PC-3 (cell line): ENCODE measurements at regions not wholly inside any gene's neighbourhood (a gene's known extent, or its start where the extent isn't known, plus 50 kb on each side); places are given as distances from the start of the nearest gene placed in this dataset.

ENCODE experiments used
- ATAC-seq: fragments of 200-7000 bp; cut with Tn5 transposase; 2 replicates; pipeline ENCODE4 v1.9.1; 2020; ENCODE audit warnings: mild to moderate bottlenecking, moderate library complexity
- BruUV-seq: library from RNA; stranded (reverse); fragments of 400-500 nt; replicated peaks from 2 replicates; lab custom pipeline; 2021; lab: Mats Ljungman, UMichigan
- CTCF ChIA-PET: fragments of 300-600 bp; sonication (Branson Sonifier 250); formaldehyde crosslinking; loops from one replicate; lab custom pipeline; 2022; ENCODE audit warnings: antibody characterized with exemption; lab: Charles Lee
- POLR2A ChIA-PET: fragments of 300-600 bp; sonication (Branson Sonifier 250); formaldehyde crosslinking; loops from one replicate; lab custom pipeline; 2022; ENCODE audit warnings: antibody characterized with exemption; ENCODE audit not compliant: unreplicated experiment; lab: Charles Lee
- DNase-seq: peaks from one replicate; pipeline ENCODE4 v3.0.0-alpha.2; 2015
- H2AFZ ChIP-seq: fragments of 300-600 bp; sonication (generic); 2 replicates; pipeline ENCODE4 v1.6.0; 2016; ENCODE audit warnings: antibody characterized with exemption, low read length
- H3F3A ChIP-seq: fragments of 300-600 bp; sonication (generic); one replicate; pipeline ENCODE4 v1.6.0; 2017; ENCODE audit warnings: antibody characterized with exemption, low read length, control low read depth, mild to moderate bottlenecking; ENCODE audit not compliant: unreplicated experiment
- H3K27ac ChIP-seq: fragments of 300-600 bp; sonication (generic); 2 replicates; pipeline ENCODE4 v1.5.1; 2016; ENCODE audit warnings: mild to moderate bottlenecking, low read length
- H3K27me3 ChIP-seq: fragments of 300-600 bp; sonication (generic); 2 replicates; pipeline ENCODE4 v1.6.1; 2016; ENCODE audit warnings: low read length, mixed read lengths
- H3K36me3 ChIP-seq: fragments of 300-600 bp; sonication (generic); 2 replicates; pipeline ENCODE4 v1.6.1; 2016; ENCODE audit warnings: low read depth, mixed run types, low read length, mixed read lengths
- H3K4me1 ChIP-seq: fragments of 300-600 bp; sonication (generic); 2 replicates; pipeline ENCODE4 v1.5.1; 2016; ENCODE audit warnings: low read length; ENCODE audit not compliant: insufficient read depth
- H3K4me2 ChIP-seq: fragments of 300-600 bp; sonication (generic); 2 replicates; pipeline ENCODE4 v1.6.0; 2016; ENCODE audit warnings: low read length
- H3K4me3 ChIP-seq: fragments of 300-600 bp; sonication (generic); 2 replicates; pipeline ENCODE4 v1.5.1; 2016; ENCODE audit warnings: mild to moderate bottlenecking, low read length, mixed read lengths
- H3K79me2 ChIP-seq: fragments of 300-600 bp; sonication (generic); 2 replicates; pipeline ENCODE4 v1.6.1; 2017; ENCODE audit warnings: low read length, mixed read lengths
- H3K9ac ChIP-seq: fragments of 300-600 bp; sonication (generic); 2 replicates; pipeline ENCODE4 v1.6.0; 2016; ENCODE audit warnings: mild to moderate bottlenecking, low read length
- H3K9me2 ChIP-seq: fragments of 300-600 bp; sonication (generic); replicated peaks from 2 replicates; pipeline ENCODE4 v1.6.1; 2016; ENCODE audit warnings: mixed run types, low read length, mixed read lengths
- H3K9me3 ChIP-seq: fragments of 300-600 bp; sonication (generic); 2 replicates; pipeline ENCODE4 v1.6.1; 2016; ENCODE audit warnings: low read length, mixed read lengths
- H4K20me1 ChIP-seq: fragments of 300-600 bp; sonication (generic); 2 replicates; pipeline ENCODE4 v1.6.1; 2016; ENCODE audit warnings: low read length, mixed read lengths
- EZH2 ChIP-seq: fragments of 300-600 bp; sonication (generic); IDR thresholded peaks from one replicate; pipeline ENCODE4 v1.6.1; 2017; ENCODE audit warnings: antibody characterized with exemption, mild to moderate bottlenecking, low read length; ENCODE audit not compliant: unreplicated experiment
- EZH2phosphoT487 ChIP-seq: fragments of 300-600 bp; sonication (generic); IDR thresholded peaks from 2 replicates; pipeline ENCODE4 v1.6.1; 2018; ENCODE audit warnings: mild to moderate bottlenecking, antibody characterized with exemption, low read length, borderline replicate concordance
- intact Hi-C: fragments of 100-400 bp; cut with micrococcal nuclease; formaldehyde crosslinking; loops from 2 replicates; pipeline ENCODE4 v1.9.0; 2023
- TF ChIP-seq, protein P1 (sequence below): fragments of 300-600 bp; sonication (generic); conservative IDR thresholded peaks from 2 replicates; pipeline ENCODE4 v1.5.1; 2017; ENCODE audit warnings: antibody characterized with exemption, low read depth, mild to moderate bottlenecking, low read length

GRCh38 chr5:119951330-119951934 lies 322.1 kb downstream of the FAM170A start:
- intact Hi-C loops, result no loop called here
- no peaks in the 10 kb centered on the region for H3K9me2 ChIP-seq
- no peaks in the 10 kb centered on the region for H3F3A ChIP-seq
- no peaks in the 10 kb centered on the region for H3K9me3 ChIP-seq
- ChIA-PET POLR2A (no interaction called here), CTCF (no interaction called here)
- H3K79me2 ChIP-seq, result no peaks in the 10 kb centered on the region
- no peak for TF ChIP-seq EZH2
- no peak for TF ChIP-seq EZH2phosphoT487
- TF ChIP-seq, protein P1, sequence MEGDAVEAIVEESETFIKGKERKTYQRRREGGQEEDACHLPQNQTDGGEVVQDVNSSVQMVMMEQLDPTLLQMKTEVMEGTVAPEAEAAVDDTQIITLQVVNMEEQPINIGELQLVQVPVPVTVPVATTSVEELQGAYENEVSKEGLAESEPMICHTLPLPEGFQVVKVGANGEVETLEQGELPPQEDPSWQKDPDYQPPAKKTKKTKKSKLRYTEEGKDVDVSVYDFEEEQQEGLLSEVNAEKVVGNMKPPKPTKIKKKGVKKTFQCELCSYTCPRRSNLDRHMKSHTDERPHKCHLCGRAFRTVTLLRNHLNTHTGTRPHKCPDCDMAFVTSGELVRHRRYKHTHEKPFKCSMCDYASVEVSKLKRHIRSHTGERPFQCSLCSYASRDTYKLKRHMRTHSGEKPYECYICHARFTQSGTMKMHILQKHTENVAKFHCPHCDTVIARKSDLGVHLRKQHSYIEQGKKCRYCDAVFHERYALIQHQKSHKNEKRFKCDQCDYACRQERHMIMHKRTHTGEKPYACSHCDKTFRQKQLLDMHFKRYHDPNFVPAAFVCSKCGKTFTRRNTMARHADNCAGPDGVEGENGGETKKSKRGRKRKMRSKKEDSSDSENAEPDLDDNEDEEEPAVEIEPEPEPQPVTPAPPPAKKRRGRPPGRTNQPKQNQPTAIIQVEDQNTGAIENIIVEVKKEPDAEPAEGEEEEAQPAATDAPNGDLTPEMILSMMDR, result no peak
- no peaks in the 10 kb centered on the region for H3K27me3 ChIP-seq
- no peak overlapping the region for H3K9ac ChIP-seq
- H3K4me1 ChIP-seq, result no peaks in the 10 kb centered on the region
- H3K27ac ChIP-seq, result no peak overlapping the region
- no TSS peak for BruUV-seq
- H3K4me2 ChIP-seq, result no peak overlapping the region
- H4K20me1 ChIP-seq, result no peaks in the 10 kb centered on the region
- no peak overlapping the region for H2AFZ ChIP-seq
- DNase-seq (no peak), ATAC-seq (no peak)
- no peak overlapping the region for H3K4me3 ChIP-seq
- H3K36me3 ChIP-seq, result no peaks in the 10 kb centered on the region

- Histone ChIP-seq H3K27me3 (no peaks in the 10 kb centered on the region), H3K4me2 (no peak overlapping the region), H3K36me3 (no peaks in the 10 kb centered on the region), H3K9me2 (no peaks in the 10 kb centered on the region), H3F3A (no peaks in the 10 kb centered on the region), H3K27ac (no peak overlapping the region), H3K9me3 (no peaks in the 10 kb centered on the region), H3K9ac (no peak overlapping the region), H3K4me1 (no peaks in the 10 kb centered on the region), H2AFZ (no peak overlapping the region), H4K20me1 (no peaks in the 10 kb centered on the region), H3K4me3 (no peak overlapping the region), H3K79me2 (no peaks in the 10 kb centered on the region)
- ChIA-PET CTCF (no interaction called here), POLR2A (no interaction called here)
- intact Hi-C loops, result no loop called here
- ATAC-seq, result no peak
- no peak for DNase-seq
- BruUV-seq, result no TSS peak
- no peak for TF ChIP-seq EZH2
- TF ChIP-seq, protein P1, result no peak
- no peak for TF ChIP-seq EZH2phosphoT487
Measured at GRCh38 chr5:119953474-119953873, 324.1 kb downstream of the FAM170A start.

DNA sequence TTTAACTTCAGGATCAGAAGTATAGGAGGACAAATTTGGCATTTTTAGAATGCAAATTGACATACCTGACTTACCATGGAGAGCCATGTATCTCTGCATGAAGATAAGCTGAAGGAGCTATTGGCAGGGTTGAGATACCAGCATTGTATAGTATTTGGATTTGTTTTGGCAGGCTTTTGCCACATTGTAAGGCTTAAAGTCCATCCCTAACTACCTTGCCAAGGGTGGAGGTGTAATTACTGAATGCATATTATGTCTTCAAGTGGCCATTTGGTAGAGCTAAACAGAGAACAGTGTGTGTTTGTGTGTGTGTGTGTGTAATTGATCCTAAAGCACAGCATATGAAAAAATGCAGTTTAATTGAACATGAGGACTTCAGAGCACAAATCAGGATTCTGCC lies 324.7 kb downstream of the FAM170A start:
- ChIA-PET POLR2A (no interaction called here), CTCF (no interaction called here)
- intact Hi-C loops, result no loop called here
- no peak overlapping the region for H3K27ac ChIP-seq
- no peaks in the 10 kb centered on the region for H4K20me1 ChIP-seq
- DNase-seq (no peak), ATAC-seq (no peak)
- H3K27me3 ChIP-seq, result no peaks in the 10 kb centered on the region
- no peaks in the 10 kb centered on the region for H3K9me2 ChIP-seq
- no peaks in the 10 kb centered on the region for H3K36me3 ChIP-seq
- TF ChIP-seq EZH2phosphoT487 (no peak), EZH2 (no peak)
- TF ChIP-seq, protein P1, result no peak
- no peak overlapping the region for H3K4me2 ChIP-seq
- no peak overlapping the region for H2AFZ ChIP-seq
- no peaks in the 10 kb centered on the region for H3K4me1 ChIP-seq
- no peak overlapping the region for H3K4me3 ChIP-seq
- no peaks in the 10 kb centered on the region for H3F3A ChIP-seq
- H3K79me2 ChIP-seq, result no peaks in the 10 kb centered on the region
- BruUV-seq, result no TSS peak
- H3K9me3 ChIP-seq, result no peaks in the 10 kb centered on the region
- no peak overlapping the region for H3K9ac ChIP-seq
